Endometrial microvascular endothelial cells (primary cell): ENCODE measurements at regions not wholly inside any gene's neighbourhood (a gene's known extent, or its start where the extent isn't known, plus 50 kb on each side); places are given as distances from the start of the nearest gene placed in this dataset.

Experiments used
- in situ Hi-C: cut with HindIII; loops from 2 replicates; pipeline ENCODE4 v1.10.0; 2017; ENCODE audit warnings: low sequenced_read_pairs, low pct_unique_long_range_greater_than_20kb; ENCODE audit errors: inconsistent ontology term

- in situ Hi-C loops = no loop called here
Measured at GRCh38 chr21:15222707-15223106, 157.9 kb upstream of the NRIP1 start.

GRCh38 chr21:15224346-15225086, 159.7 kb upstream of the NRIP1 start:
- in situ Hi-C loops = no loop called here

- in situ Hi-C loops = no loop called here
Measured at GRCh38 chr21:15227919-15228318, 163.1 kb upstream of the NRIP1 start.

- in situ Hi-C loops = no loop called here
Measured at GRCh38 chr21:15229390-15229789, 164.6 kb upstream of the NRIP1 start.

GRCh38 chr21:15233611-15234010, 168.8 kb upstream of the NRIP1 start:
- in situ Hi-C loops = no loop called here

- in situ Hi-C loops = no loop called here
Measured at GRCh38 chr21:15236111-15236510, 171.3 kb upstream of the NRIP1 start.

GRCh38 chr21:15240848-15241247, 176.0 kb upstream of the NRIP1 start:
- in situ Hi-C loops = no loop called here

- in situ Hi-C loops = no loop called here
Measured at GRCh38 chr21:15241997-15242736, 177.4 kb upstream of the NRIP1 start.

- in situ Hi-C loops = no loop called here
Measured at GRCh38 chr21:15242906-15243305, 178.1 kb upstream of the NRIP1 start.

GRCh38 chr21:15243406-15243805, 178.6 kb upstream of the NRIP1 start:
- in situ Hi-C loops = no loop called here

- in situ Hi-C loops = no loop called here
Measured at GRCh38 chr21:15247613-15248012, 182.8 kb upstream of the NRIP1 start.

- in situ Hi-C loops = no loop called here
Measured at GRCh38 chr21:15249285-15249993, 184.6 kb upstream of the NRIP1 start.

- in situ Hi-C loops = no loop called here
Measured at GRCh38 chr21:15250384-15250783, 185.6 kb upstream of the NRIP1 start.

- in situ Hi-C loops = no loop called here
Measured at GRCh38 chr21:15252431-15252830, 187.6 kb upstream of the NRIP1 start.

- in situ Hi-C loops = no loop called here
Measured at GRCh38 chr21:15254111-15254510, 189.3 kb upstream of the NRIP1 start.

- in situ Hi-C loops = no loop called here
Measured at GRCh38 chr21:15255261-15255660, 190.5 kb upstream of the NRIP1 start.

- in situ Hi-C loops = no loop called here
Measured at GRCh38 chr21:15255763-15256162, 191.0 kb upstream of the NRIP1 start.

- in situ Hi-C loops = no loop called here
Measured at GRCh38 chr21:15256996-15257395, 192.2 kb upstream of the NRIP1 start.

- in situ Hi-C loops = no loop called here
Measured at GRCh38 chr21:15257646-15258045, 192.8 kb upstream of the NRIP1 start.

- in situ Hi-C loops = no loop called here
Measured at GRCh38 chr21:15259824-15260223, 195.0 kb upstream of the NRIP1 start.
